AG04450 (cell line): ENCODE measurements at regions not wholly inside any gene's neighbourhood (a gene's known extent, or its start where the extent isn't known, plus 50 kb on each side); places are given as distances from the start of the nearest gene placed in this dataset.

Experiments
- CTCF ChIA-PET: fragments of 300-600, 350-600 bp; formaldehyde crosslinking; extraction: SDS; loops from one replicate; lab custom pipeline; 2022; ENCODE audit warnings: antibody characterized with exemption, inconsistent platforms; lab: Charles Lee
- POLR2A ChIA-PET: fragments of 350-600 bp; formaldehyde crosslinking; extraction: SDS; loops from one replicate; lab custom pipeline; 2021; ENCODE audit warnings: antibody characterized with exemption, inconsistent platforms; lab: Yijun Ruan, JAX
- DNase-seq: peaks from one replicate; pipeline ENCODE4 v3.0.0-alpha.2; 2011; ENCODE audit warnings: low read depth, low spot score
- H3K27ac ChIP-seq: one replicate; pipeline ENCODE4 v1.5.1; 2012; ENCODE audit warnings: low read depth, low read length, control low read depth
- H3K27me3 ChIP-seq: one replicate; pipeline ENCODE4 v1.6.0; 2012; ENCODE audit warnings: low read length; ENCODE audit not compliant: control insufficient read depth, insufficient read depth
- H3K4me3 ChIP-seq: 2 replicates; pipeline ENCODE4 v1.5.1; 2011; ENCODE audit warnings: mild to moderate bottlenecking, low read depth, low read length, control low read depth
- H3K9me3 ChIP-seq: 2 replicates; pipeline ENCODE4 v1.5.1; 2012; ENCODE audit warnings: low read length; ENCODE audit not compliant: control insufficient read depth, insufficient read depth
- TF ChIP-seq, protein P1 (sequence below): IDR thresholded peaks from 2 replicates; pipeline ENCODE4 v1.5.1; 2011; ENCODE audit warnings: low read depth, low read length, control low read depth, inconsistent platforms

DNA sequence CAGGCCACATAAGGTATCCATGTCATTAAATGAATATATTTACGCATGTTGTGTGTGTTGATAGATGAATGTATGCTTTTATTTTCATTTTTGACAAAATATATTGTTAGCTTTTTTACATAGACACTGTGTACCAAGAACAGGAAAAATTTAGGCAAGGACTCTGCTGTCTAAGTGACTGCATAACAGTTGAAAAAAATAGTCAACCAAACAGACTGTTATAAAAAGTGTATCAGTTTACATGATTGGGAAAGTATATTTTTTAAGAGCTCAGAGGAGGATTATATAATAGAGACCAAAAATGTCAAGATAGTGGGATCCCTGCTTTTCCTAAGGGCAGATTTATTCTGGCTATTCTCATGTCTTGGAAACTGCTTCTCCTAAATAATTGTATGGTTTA, 858.0 kb downstream of the SLITRK1 start:
- no peaks in the 10 kb centered on the region for H3K9me3 ChIP-seq
- no peak overlapping the region for H3K4me3 ChIP-seq
- DNase-seq = no peak
- POLR2A ChIA-PET = no interaction called here
- no peak overlapping the region for H3K27ac ChIP-seq
- CTCF ChIA-PET = no interaction called here
- TF ChIP-seq, protein P1, sequence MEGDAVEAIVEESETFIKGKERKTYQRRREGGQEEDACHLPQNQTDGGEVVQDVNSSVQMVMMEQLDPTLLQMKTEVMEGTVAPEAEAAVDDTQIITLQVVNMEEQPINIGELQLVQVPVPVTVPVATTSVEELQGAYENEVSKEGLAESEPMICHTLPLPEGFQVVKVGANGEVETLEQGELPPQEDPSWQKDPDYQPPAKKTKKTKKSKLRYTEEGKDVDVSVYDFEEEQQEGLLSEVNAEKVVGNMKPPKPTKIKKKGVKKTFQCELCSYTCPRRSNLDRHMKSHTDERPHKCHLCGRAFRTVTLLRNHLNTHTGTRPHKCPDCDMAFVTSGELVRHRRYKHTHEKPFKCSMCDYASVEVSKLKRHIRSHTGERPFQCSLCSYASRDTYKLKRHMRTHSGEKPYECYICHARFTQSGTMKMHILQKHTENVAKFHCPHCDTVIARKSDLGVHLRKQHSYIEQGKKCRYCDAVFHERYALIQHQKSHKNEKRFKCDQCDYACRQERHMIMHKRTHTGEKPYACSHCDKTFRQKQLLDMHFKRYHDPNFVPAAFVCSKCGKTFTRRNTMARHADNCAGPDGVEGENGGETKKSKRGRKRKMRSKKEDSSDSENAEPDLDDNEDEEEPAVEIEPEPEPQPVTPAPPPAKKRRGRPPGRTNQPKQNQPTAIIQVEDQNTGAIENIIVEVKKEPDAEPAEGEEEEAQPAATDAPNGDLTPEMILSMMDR = no peak
- H3K27me3 ChIP-seq = no peaks in the 10 kb centered on the region

DNA sequence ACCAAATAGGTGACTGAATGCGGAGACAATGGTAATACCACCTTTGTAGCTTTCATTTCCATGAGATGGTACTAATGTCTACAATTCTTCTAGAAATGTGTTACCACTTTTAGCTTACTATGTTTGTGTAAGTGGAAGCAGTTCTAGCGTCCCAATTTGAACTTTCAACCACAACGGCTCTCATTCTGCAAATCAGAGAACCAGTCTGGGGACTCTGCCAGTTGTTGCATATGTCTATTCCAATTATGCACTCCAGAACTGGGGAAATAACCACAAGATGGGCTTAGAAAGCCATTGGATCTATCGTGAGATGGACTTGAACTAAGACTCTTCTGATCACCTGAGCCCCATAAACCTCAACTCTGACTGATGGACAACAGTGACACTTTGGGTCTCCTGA, 862.3 kb downstream of the SLITRK1 start:
- ChIA-PET CTCF (no interaction called here), POLR2A (no interaction called here)
- Histone ChIP-seq H3K27me3 (no peaks in the 10 kb centered on the region), H3K27ac (no peak overlapping the region), H3K9me3 (no peaks in the 10 kb centered on the region), H3K4me3 (no peak overlapping the region)
- TF ChIP-seq, protein P1 = no peak
- DNase-seq = no peak

DNA sequence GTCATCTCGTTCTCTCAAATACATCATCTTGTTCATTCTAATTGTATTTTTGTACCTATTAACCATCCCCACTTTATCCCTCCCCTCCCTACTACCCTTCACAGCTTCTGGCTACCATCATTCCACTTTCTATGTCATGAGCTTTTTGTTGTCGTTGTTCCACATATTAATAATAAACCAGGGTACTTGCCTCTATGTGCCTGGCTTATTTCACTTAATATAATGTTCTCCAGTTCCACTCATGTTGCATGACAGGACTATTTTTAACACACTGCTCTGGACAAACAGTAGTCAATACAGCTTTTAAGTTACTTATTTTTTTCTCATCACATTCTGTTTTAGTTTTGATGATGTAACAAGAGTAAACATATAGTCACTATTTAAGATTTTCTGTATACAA, 872.3 kb downstream of the SLITRK1 start:
- ChIA-PET POLR2A (no interaction called here), CTCF (no interaction called here)
- no peak overlapping the region for H3K27ac ChIP-seq
- TF ChIP-seq, protein P1 = no peak
- no peaks in the 10 kb centered on the region for H3K9me3 ChIP-seq
- H3K4me3 ChIP-seq = no peak overlapping the region
- DNase-seq = no peak
- no peaks in the 10 kb centered on the region for H3K27me3 ChIP-seq

DNA sequence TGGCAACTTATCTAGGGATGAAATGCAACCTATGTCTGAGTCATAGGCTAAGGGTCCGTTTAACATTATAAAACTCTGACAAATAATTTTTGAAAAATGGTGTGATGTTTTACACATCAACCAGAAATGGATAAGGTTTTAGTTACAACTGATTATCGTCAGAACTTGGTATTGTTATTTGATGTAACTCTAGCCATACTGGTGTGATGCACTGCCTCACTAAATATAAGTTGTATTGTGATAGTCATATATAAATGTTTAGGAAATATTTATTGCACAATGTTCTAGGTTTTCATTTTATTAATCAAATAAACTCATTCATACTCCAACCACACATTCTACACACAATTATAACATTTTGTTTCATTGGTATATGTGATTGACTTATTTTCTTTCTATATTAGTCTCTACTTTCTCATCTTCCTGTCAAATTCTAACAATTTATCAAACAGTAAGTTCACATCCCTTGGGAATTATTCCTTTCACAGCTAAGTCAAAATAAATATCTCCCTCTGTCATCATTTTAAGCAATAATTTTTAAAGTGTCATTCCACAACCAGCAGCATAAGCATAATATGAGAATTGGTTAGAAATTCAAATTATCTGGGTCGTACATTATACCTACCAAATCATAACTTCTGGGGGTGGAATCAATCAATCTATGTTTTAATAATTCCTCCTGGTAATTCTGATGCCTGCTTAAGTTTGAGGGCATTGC, 873.9 kb downstream of the SLITRK1 start:
- H3K27me3 ChIP-seq = no peaks in the 10 kb centered on the region
- POLR2A ChIA-PET = no interaction called here
- CTCF ChIA-PET = no interaction called here
- H3K27ac ChIP-seq = no peak overlapping the region
- no peak for DNase-seq
- no peaks in the 10 kb centered on the region for H3K9me3 ChIP-seq
- TF ChIP-seq, protein P1 = no peak
- no peak overlapping the region for H3K4me3 ChIP-seq

DNA sequence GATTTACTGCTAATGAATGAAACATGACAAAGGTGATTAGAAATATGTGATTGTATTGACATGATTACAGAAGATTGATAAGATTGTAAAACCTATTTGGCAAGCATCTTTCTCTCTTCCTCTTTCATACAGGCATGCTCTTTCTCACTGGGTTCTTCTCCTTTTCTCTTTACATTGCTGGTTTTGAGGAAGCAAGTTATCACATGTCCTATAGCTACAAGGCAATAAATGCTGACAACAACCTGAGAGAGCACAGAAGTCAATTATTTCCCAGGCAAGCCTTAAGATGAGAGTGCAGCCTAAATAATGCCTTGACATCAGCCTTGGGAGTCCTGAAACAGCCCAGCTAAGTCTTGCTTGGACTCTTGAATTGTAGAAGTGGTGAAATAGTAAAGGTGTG, 875.0 kb downstream of the SLITRK1 start:
- no peak overlapping the region for H3K27ac ChIP-seq
- no peak overlapping the region for H3K4me3 ChIP-seq
- TF ChIP-seq, protein P1 = no peak
- ChIA-PET CTCF (no interaction called here), POLR2A (no interaction called here)
- no peak for DNase-seq
- H3K27me3 ChIP-seq = no peaks in the 10 kb centered on the region
- H3K9me3 ChIP-seq = no peaks in the 10 kb centered on the region
